ENCODE measurements at regions not wholly inside any gene's neighbourhood (a gene's known extent, or its start where the extent isn't known, plus 50 kb on each side); places are given as distances from the start of the nearest gene placed in this dataset.

DNA sequence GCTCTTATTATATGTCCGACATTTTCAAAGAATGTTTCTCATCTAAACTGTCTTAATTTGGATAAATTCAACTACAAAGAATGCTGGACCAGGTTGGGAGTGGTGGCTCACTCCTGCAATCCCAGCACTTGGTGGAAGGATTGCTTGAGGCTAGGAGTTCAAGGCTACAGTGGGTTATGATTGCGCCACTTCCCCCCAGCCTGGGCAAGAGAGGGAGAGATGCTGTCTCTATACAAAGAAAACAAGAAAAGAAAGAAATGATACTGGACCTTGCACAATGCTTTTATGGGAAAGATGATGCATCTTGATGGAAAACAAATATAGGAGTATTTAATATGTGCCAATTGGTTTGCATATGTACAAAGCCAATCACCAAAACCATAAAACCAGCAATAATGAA is 296.7 kb downstream of the LPIN1 start:
- TF ChIP-seq POLR2A (IDR thresholded peaks at IDR 0.05; ENCODE audit: low read depth, low read length) (no peak), SPI1 (IDR thresholded peaks at IDR 0.05; ENCODE audit: low read depth, low read length) (no peak)
